Endothelial cell of umbilical vein (primary cell): ENCODE measurements at regions not wholly inside any gene's neighbourhood (a gene's known extent, or its start where the extent isn't known, plus 50 kb on each side); places are given as distances from the start of the nearest gene placed in this dataset.

Experiments used
- EZH2 ChIP-seq: IDR thresholded peaks from 2 replicates; pipeline ENCODE4 v1.6.1; 2012; ENCODE audit warnings: borderline replicate concordance, low read depth, mild to moderate bottlenecking, moderate library complexity, low read length, inconsistent platforms; ENCODE audit not compliant: severe bottlenecking
- POLR2A ChIP-seq: IDR thresholded peaks from 2 replicates; pipeline ENCODE4 v1.6.1; 2012; ENCODE audit warnings: low read depth, mild to moderate bottlenecking, control low read depth, low read length
- POLR2AphosphoS5 ChIP-seq: IDR thresholded peaks from 2 replicates; pipeline ENCODE4 v1.6.1; 2012; ENCODE audit warnings: low read depth, mild to moderate bottlenecking, control low read depth, low read length, moderate library complexity; ENCODE audit not compliant: insufficient read depth
- TF ChIP-seq, protein P1 (sequence below): IDR thresholded peaks from 2 replicates; pipeline ENCODE4 v1.6.1; 2011; ENCODE audit not compliant: insufficient read depth, insufficient read length
- TF ChIP-seq, protein P2 (sequence below), 2 donors: IDR thresholded peaks; 1 replicate in 1 of 2; 2 replicates in 1 of 2; pipeline ENCODE4 v1.5.1; 2011; ENCODE audit warnings: low read length in 2 of 2, mild to moderate bottlenecking in 2 of 2, moderate library complexity in 2 of 2, control low read depth in 1 of 2, inconsistent platforms in 1 of 2, low read depth in 1 of 2; ENCODE audit not compliant: insufficient read depth in 1 of 2; ENCODE audit errors: extremely low read depth in 1 of 2

DNA sequence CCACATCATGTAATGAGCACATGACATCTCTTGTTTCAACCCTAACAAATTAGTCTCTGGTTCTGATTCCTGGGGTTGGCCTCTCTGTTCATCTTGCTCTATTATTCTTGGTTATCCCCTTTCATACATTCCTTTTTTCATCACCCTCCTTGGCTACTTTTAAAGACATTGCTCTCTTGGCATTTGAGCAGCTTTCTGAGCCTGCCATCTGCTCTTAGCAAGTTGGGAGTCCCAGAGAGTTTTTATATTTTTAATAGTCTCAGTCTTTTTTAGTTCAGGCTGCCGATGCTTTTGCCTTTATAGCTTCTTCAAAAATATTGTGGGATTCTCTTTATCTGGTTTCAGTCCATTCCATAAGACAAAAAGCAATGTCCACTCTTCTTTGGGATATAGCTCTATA lies 1270.9 kb downstream of the ADGRL3 start:
- TF ChIP-seq POLR2AphosphoS5: no peak
- TF ChIP-seq, protein P1, sequence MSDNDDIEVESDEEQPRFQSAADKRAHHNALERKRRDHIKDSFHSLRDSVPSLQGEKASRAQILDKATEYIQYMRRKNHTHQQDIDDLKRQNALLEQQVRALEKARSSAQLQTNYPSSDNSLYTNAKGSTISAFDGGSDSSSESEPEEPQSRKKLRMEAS: no peak
- TF ChIP-seq, protein P2, sequence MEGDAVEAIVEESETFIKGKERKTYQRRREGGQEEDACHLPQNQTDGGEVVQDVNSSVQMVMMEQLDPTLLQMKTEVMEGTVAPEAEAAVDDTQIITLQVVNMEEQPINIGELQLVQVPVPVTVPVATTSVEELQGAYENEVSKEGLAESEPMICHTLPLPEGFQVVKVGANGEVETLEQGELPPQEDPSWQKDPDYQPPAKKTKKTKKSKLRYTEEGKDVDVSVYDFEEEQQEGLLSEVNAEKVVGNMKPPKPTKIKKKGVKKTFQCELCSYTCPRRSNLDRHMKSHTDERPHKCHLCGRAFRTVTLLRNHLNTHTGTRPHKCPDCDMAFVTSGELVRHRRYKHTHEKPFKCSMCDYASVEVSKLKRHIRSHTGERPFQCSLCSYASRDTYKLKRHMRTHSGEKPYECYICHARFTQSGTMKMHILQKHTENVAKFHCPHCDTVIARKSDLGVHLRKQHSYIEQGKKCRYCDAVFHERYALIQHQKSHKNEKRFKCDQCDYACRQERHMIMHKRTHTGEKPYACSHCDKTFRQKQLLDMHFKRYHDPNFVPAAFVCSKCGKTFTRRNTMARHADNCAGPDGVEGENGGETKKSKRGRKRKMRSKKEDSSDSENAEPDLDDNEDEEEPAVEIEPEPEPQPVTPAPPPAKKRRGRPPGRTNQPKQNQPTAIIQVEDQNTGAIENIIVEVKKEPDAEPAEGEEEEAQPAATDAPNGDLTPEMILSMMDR (IDR thresholded peaks at IDR 0.05; ENCODE audit: extremely low read depth in 1 of 2, insufficient read depth in 1 of 2, low read depth in 1 of 2, low read length in 2 of 2): no peak
- no peak for TF ChIP-seq POLR2A
- no peak for TF ChIP-seq EZH2
